ENCODE measurements at regions not wholly inside any gene's neighbourhood (a gene's known extent, or its start where the extent isn't known, plus 50 kb on each side); places are given as distances from the start of the nearest gene placed in this dataset.
"Not testable (repeated sequence)": the region's sequence is repeated elsewhere in the genome, so short reads cannot be mapped to it uniquely, and the experiment has no call there.

GRCh38 chr5:54390539-54391031, 64.9 kb upstream of the HSPB3 start:
- in situ Hi-C loops (cut with MboI; ENCODE audit: low sequenced_read_pairs, unreplicated experiment), result loop anchor here (25.0 kb wide), 1 partner anchor 97 kb away; no protein-coding TSS in a partner anchor
- DNase-seq (ENCODE audit: low spot score), result no peak
- no peak for TF ChIP-seq CTCF (IDR thresholded peaks at IDR 0.05; ENCODE audit: borderline replicate concordance, control extremely low read depth, extremely low read depth, insufficient read depth, missing control alignments)

GRCh38 chr5:54390015-54390414, 65.5 kb upstream of the HSPB3 start:
- TF ChIP-seq CTCF (IDR thresholded peaks at IDR 0.05; ENCODE audit: borderline replicate concordance, control extremely low read depth, extremely low read depth, insufficient read depth, missing control alignments), result no peak
- in situ Hi-C loops (cut with MboI; ENCODE audit: low sequenced_read_pairs, unreplicated experiment), result loop anchor here (25.0 kb wide), 1 partner anchor 97 kb away; no protein-coding TSS in a partner anchor
- DNase-seq (ENCODE audit: low spot score), result no peak

- in situ Hi-C loops (cut with MboI; ENCODE audit: low sequenced_read_pairs, unreplicated experiment), result loop anchor here (25.0 kb wide), 1 partner anchor 98 kb away; no protein-coding TSS in a partner anchor
These were observed 66.1 kb upstream of the HSPB3 start for GRCh38 chr5:54389399-54389798.

GRCh38 chr5:54388811-54389210, 66.7 kb upstream of the HSPB3 start:
- no peak for TF ChIP-seq CTCF (IDR thresholded peaks at IDR 0.05; ENCODE audit: borderline replicate concordance, control extremely low read depth, extremely low read depth, insufficient read depth, missing control alignments)
- DNase-seq (ENCODE audit: low spot score), result no peak
- in situ Hi-C loops (cut with MboI; ENCODE audit: low sequenced_read_pairs, unreplicated experiment), result loop anchor here (25.0 kb wide), 1 partner anchor 98 kb away; no protein-coding TSS in a partner anchor

More at GRCh38 chr5:54389399-54389798, 66.1 kb upstream of the HSPB3 start:
- DNase-seq (ENCODE audit: low spot score), result not testable (repeated sequence)

- DNase-seq (ENCODE audit: low spot score), result no peak
- in situ Hi-C loops (cut with MboI; ENCODE audit: low sequenced_read_pairs, unreplicated experiment), result loop anchor here (25.0 kb wide), 1 partner anchor 99 kb away; no protein-coding TSS in a partner anchor
- TF ChIP-seq CTCF (IDR thresholded peaks at IDR 0.05; ENCODE audit: borderline replicate concordance, control extremely low read depth, extremely low read depth, insufficient read depth, missing control alignments), result no peak
These were observed 67.1 kb upstream of the HSPB3 start for GRCh38 chr5:54388409-54388808.

GRCh38 chr5:54387659-54388232, 67.8 kb upstream of the HSPB3 start:
- no peak for DNase-seq (ENCODE audit: low spot score)
- TF ChIP-seq CTCF (IDR thresholded peaks at IDR 0.05; ENCODE audit: borderline replicate concordance, control extremely low read depth, extremely low read depth, insufficient read depth, missing control alignments), result no peak
- in situ Hi-C loops (cut with MboI; ENCODE audit: low sequenced_read_pairs, unreplicated experiment), result loop anchor here (25.0 kb wide), 1 partner anchor 100 kb away; no protein-coding TSS in a partner anchor

GRCh38 chr5:54387031-54387430, 68.5 kb upstream of the HSPB3 start:
- no peak for TF ChIP-seq CTCF (IDR thresholded peaks at IDR 0.05; ENCODE audit: borderline replicate concordance, control extremely low read depth, extremely low read depth, insufficient read depth, missing control alignments)
- in situ Hi-C loops (cut with MboI; ENCODE audit: low sequenced_read_pairs, unreplicated experiment), result loop anchor here (25.0 kb wide), 1 partner anchor 100 kb away; no protein-coding TSS in a partner anchor
- DNase-seq (ENCODE audit: low spot score), result no peak
